SK-MEL-5 (cell line): ENCODE measurements at regions not wholly inside any gene's neighbourhood (a gene's known extent, or its start where the extent isn't known, plus 50 kb on each side); places are given as distances from the start of the nearest gene placed in this dataset.

Experiments
- DNase-seq: peaks from one replicate; pipeline ENCODE4 v3.0.0-alpha.2; 2016; ENCODE audit warnings: low read depth, low spot score
- in situ Hi-C: cut with HindIII; loops from 2 replicates; pipeline ENCODE4 v1.10.0; 2016; ENCODE audit warnings: low sequenced_read_pairs, high pct_unique_total_duplicates, low pct_unique_long_range_greater_than_20kb

DNA sequence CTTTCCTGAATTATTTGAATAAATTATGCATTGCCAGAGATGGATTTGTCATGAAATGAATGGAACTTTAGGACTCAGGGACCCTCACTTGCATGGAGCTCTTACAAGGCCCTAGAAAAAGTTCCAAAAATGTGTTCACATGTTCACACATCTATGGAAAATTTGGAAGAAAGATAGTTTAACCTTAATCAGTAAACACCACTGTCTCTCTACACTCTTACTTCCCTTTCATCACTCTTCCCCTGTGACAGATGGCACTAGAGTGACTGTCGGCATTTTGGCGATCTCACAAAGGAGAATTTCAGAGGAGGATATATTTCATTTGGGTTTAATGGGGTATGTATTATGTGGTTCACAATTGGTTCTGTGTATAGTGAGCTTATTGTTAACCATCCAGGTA lies 600.8 kb downstream of the IGSF11 start:
- no peak for DNase-seq
- in situ Hi-C loops = no loop called here

- in situ Hi-C loops = no loop called here
These were observed 598.7 kb downstream of the IGSF11 start for GRCh38 chr3:118435851-118436350.

DNA sequence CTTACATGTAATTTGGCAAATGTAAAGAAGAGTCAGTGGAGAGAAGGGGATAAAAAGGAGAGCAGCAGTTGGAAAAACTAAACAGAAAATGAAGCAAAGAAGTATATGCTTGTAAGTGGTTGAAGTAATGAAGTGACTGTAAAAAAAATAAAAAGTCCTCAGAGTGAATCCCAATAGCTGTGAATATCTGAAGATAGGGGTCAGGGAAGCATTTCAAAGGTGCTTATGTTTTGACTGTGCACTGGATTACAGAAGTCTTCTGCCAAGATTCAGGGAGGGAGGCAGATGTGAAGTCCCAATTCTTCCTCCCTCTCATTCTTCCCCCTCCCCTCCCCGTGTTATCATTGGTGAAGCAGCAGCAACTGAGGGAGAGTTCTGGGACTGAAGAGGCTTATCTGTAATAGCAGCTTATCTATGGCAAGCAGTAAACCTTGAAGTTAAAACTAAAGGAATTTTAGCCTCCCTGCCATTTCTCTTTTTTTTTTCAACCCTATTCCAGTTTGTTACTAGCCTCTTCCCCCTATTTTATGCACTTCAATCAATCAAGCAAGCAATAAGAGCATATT lies 597.9 kb downstream of the IGSF11 start:
- in situ Hi-C loops = no loop called here
- no peak for DNase-seq

More at GRCh38 chr3:118435851-118436350, 598.7 kb downstream of the IGSF11 start:
- no peak for DNase-seq

DNA sequence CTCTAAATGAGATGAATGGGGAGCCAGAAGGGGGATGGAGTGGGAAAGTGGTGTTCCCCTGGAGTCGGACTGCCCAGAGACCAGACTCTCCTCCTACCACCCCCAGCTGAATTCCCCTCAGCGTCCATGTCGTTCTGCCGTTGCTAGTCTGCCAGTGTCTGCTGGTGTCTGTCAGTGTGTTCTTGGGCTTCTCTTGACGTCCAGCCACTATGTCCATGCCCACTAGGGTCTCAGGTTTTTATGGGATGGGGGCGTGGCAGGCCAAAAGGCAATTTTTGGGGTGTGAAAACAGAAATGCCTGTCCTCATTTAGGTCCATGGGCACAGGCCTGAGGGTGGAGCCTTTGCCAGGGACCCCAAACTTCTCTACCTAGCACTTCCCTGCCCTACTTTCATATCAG lies 589.6 kb downstream of the IGSF11 start:
- no peak for DNase-seq
- in situ Hi-C loops = no loop called here

DNA sequence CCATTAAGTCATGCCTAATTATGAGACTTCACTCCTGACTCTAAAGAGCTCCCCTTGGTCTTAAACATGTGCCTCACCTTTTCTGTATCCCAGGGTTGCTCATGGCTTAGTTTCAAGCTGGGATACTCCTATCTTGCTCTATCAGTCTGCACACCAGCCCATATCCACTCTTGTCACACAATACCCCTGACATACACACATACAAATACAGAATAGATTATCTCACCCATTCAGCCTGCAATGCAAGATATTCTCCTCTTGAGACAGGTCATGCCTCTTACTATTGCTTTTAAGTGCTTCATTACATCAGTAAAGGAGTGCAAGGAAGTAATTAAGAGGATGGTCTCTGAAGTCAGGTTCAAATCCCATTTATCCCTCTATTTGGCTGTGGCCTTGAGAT lies 587.3 kb downstream of the IGSF11 start:
- in situ Hi-C loops = no loop called here
- DNase-seq = no peak

- in situ Hi-C loops = no loop called here
- peak; percentile 26 for DNase-seq
These were observed 567.8 kb downstream of the IGSF11 start for GRCh38 chr3:118466795-118467330.

- in situ Hi-C loops = no loop called here
These were observed 565.8 kb downstream of the IGSF11 start for GRCh38 chr3:118468801-118469200.

DNA sequence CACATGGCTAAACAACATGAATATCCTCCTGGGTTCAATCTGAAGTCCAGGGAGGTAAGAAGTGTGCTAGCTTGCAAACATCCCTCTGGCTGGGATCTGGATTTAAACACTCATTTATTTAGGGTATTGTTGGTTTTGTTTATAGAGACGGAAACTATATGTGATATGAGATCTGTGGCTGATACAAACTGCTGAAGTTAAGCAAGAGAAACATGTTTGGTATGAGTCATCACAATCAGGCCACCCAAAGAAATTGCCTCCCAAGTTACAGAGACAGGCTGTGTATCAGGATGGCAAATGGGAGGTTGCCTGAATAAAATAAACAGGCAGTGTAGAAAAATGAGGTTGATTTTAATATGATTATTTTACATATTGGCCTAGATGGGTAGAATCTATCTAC lies 562.1 kb downstream of the IGSF11 start:
- DNase-seq = no peak
- in situ Hi-C loops = no loop called here

More at GRCh38 chr3:118468801-118469200, 565.8 kb downstream of the IGSF11 start:
- no peak for DNase-seq

DNA sequence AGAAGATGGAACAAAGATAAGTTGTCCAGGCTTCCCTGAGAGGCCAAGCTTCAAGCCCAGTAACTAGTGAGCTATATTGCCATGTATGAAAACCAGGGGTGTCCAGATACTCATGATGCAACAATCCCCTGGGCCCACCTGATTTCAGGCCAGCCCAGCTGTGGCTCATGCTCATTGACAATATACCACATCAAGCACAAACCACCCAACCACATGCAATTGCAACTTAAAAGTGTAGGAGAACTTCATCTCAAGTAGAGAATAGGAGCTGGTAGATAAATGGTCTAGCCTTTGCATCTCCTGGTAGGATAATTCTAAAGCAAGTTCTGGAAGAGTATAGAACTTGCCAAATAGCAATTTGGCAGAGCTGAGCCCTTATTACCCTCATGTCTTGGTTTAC lies 561.3 kb downstream of the IGSF11 start:
- DNase-seq = no peak
- in situ Hi-C loops = no loop called here

- DNase-seq = no peak
- in situ Hi-C loops = no loop called here
These were observed 557.6 kb downstream of the IGSF11 start for GRCh38 chr3:118476885-118477618.

- in situ Hi-C loops = no loop called here
- no peak for DNase-seq
These were observed 556.9 kb downstream of the IGSF11 start for GRCh38 chr3:118477768-118478167.

GRCh38 chr3:118478706-118479276 lies 555.9 kb downstream of the IGSF11 start:
- in situ Hi-C loops = no loop called here
- no peak for DNase-seq

DNA sequence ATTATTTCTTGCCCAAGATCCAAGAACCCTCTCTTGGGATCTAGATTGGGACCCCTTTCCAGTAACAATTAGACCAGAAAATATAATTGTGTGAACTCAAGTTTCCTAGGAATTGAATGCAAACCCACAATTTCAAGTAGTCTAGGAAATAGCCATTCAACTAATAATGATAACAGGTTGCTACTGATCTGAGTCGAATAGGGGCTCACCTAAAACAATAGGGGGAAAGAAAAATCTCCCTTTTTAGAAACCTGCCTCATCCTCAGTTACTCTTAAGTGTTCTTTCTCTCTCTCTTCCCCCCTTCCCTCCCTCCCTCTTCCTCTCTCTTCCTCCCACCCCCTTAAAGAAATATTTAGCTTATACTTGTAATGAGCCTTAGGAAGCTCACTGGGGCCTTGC lies 555.3 kb downstream of the IGSF11 start:
- no peak for DNase-seq
- in situ Hi-C loops = no loop called here

- in situ Hi-C loops = no loop called here
- DNase-seq = no peak
These were observed 554.4 kb downstream of the IGSF11 start for GRCh38 chr3:118480101-118480860.

GRCh38 chr3:118485693-118486092 lies 549.0 kb downstream of the IGSF11 start:
- DNase-seq = no peak
- in situ Hi-C loops = no loop called here

DNA sequence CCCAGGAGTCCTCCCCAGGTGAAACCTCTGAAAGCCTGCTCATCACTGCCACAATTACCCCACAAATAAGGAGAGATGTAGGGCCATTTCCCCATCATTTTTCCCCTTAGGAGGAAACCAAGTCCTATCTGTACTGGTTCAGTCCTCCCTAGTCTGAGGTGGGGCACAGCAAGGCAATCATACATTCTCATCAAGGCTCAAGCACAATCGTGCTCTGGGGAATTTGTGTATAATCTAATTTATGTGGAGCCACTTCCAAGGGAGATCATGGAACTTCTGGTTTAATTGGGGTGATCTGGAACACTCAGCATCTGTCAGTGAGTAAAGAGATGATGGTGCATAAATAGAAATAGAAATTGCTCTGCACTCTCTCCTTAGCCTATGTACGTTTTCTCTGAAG lies 546.9 kb downstream of the IGSF11 start:
- DNase-seq = no peak
- in situ Hi-C loops = no loop called here

DNA sequence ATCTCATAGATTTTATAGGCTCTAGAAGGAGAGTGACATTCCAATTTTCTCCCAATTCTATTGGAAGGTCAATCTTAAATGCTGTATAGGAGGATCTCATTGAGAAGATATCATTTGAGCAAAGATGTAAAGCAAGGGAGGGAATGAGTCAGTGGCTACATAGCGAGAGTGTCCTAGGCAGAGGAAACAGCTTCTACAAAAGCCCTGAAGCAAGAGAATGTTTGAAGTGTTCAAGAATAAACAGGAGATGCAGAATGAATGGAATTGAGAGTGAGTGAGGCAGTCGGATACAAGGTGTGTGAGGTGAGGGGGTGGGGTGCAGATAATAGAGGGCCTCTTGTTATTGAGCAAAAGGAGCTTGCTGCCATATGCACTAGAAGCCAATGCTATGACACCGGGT lies 545.9 kb downstream of the IGSF11 start:
- DNase-seq = peak; percentile 8
- in situ Hi-C loops = no loop called here

DNA sequence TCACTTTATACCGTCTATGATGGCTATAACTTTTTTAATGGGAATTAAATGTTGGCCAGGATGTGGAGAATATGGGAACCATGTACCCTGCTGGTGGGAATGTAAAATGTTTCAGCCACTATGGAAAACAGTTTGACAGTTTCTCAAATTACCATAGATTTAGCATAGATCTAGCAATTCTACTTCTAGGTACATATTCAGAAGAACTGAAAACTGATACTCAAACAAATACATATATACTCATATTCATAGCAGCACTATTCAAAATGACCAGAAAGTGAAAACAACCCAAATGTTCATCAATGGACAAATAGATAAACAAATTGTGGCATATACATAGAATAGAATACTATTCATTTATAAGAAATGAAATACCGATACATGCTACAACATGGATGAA lies 539.4 kb downstream of the IGSF11 start:
- in situ Hi-C loops = no loop called here
- no peak for DNase-seq
